HEK293 (cell line): ENCODE measurements at regions not wholly inside any gene's neighbourhood (a gene's known extent, or its start where the extent isn't known, plus 50 kb on each side); places are given as distances from the start of the nearest gene placed in this dataset.

Experiments used
- CTCF ChIA-PET: fragments of 350-600 bp; formaldehyde crosslinking; extraction: SDS; loops from one replicate; lab custom pipeline; 2021; ENCODE audit warnings: antibody characterized with exemption; lab: Yijun Ruan, JAX
- POLR2A ChIA-PET: fragments of 300-600 bp; formaldehyde crosslinking; extraction: SDS; loops from one replicate; lab custom pipeline; 2020; ENCODE audit warnings: antibody characterized with exemption, inconsistent platforms; lab: Yijun Ruan, JAX
- H3K27ac ChIP-seq: fragments of 200-500 bp; sonication (Bioruptor generic); 2 replicates; pipeline ENCODE4 v1.5.1; 2014; ENCODE audit warnings: low read depth, low read length, control low read depth, inconsistent platforms; ENCODE audit errors: extremely low read depth
- H3K36me3 ChIP-seq, 2 experiments: fragments of 200-500 bp in 1 of 2; sonication (Bioruptor generic) in 1 of 2; 1 replicate in 1 of 2; 2 replicates in 1 of 2; pipeline ENCODE4 v1.5.1; 2014 to 2017; ENCODE audit warnings: inconsistent platforms in 2 of 2, low read length in 2 of 2; ENCODE audit not compliant: control insufficient read depth in 2 of 2, insufficient read depth in 1 of 2
- H3K4me1 ChIP-seq: fragments of 200-500 bp; sonication (Bioruptor generic); 2 replicates; pipeline ENCODE4 v1.5.1; 2014; ENCODE audit warnings: mild to moderate bottlenecking, low read length, inconsistent platforms; ENCODE audit not compliant: control insufficient read depth, insufficient read depth
- H3K4me3 ChIP-seq: 2 replicates; pipeline ENCODE4 v1.5.1; 2011; ENCODE audit warnings: low read depth, mild to moderate bottlenecking, control low read depth, low read length, moderate library complexity
- H3K9me3 ChIP-seq: fragments of 200-500 bp; sonication (Bioruptor generic); 2 replicates; pipeline ENCODE4 v1.5.1; 2014; ENCODE audit warnings: low read depth, low read length, inconsistent platforms; ENCODE audit not compliant: control insufficient read depth, insufficient read depth
- EGR2 ChIP-seq: fragments of 450-650 bp; formaldehyde crosslinking; IDR thresholded peaks from 2 replicates; pipeline ENCODE4 v1.5.1; 2016; ENCODE audit warnings: low read depth, missing biosample characterization, missing genetic modification characterization
- FEZF1 ChIP-seq: fragments of 450-650 bp; formaldehyde crosslinking; IDR thresholded peaks from 2 replicates; pipeline ENCODE4 v1.5.1; 2016; ENCODE audit warnings: missing biosample characterization, missing genetic modification characterization
- KLF7 ChIP-seq: fragments of 450-650 bp; formaldehyde crosslinking; IDR thresholded peaks from 2 replicates; pipeline ENCODE4 v1.5.1; 2016; ENCODE audit warnings: missing biosample characterization, missing genetic modification characterization, borderline replicate concordance
- OSR2 ChIP-seq: fragments of 450-650 bp; formaldehyde crosslinking; IDR thresholded peaks from 2 replicates; pipeline ENCODE4 v1.5.1; 2016; ENCODE audit warnings: missing biosample characterization, missing genetic modification characterization
- YY1 ChIP-seq: fragments of 450-650 bp; formaldehyde crosslinking; IDR thresholded peaks from 2 replicates; pipeline ENCODE4 v1.5.1; 2018; ENCODE audit warnings: missing biosample characterization, missing genetic modification characterization
- ZFP37 ChIP-seq: fragments of 450-650 bp; formaldehyde crosslinking; IDR thresholded peaks from 2 replicates; pipeline ENCODE4 v1.5.1; 2016; ENCODE audit warnings: missing biosample characterization, missing genetic modification characterization
- ZNF10 ChIP-seq: fragments of 450-650 bp; formaldehyde crosslinking; IDR thresholded peaks from 2 replicates; pipeline ENCODE4 v1.5.1; 2017; ENCODE audit warnings: missing biosample characterization, missing genetic modification characterization
- ZNF155 ChIP-seq: fragments of 450-650 bp; formaldehyde crosslinking; IDR thresholded peaks from 2 replicates; pipeline ENCODE4 v1.5.1; 2016; ENCODE audit warnings: missing biosample characterization, missing genetic modification characterization
- ZNF169 ChIP-seq: fragments of 450-650 bp; formaldehyde crosslinking; IDR thresholded peaks from 2 replicates; pipeline ENCODE4 v1.5.1; 2016; ENCODE audit warnings: missing biosample characterization, missing genetic modification characterization
- ZNF174 ChIP-seq: fragments of 450-650 bp; formaldehyde crosslinking; IDR thresholded peaks from 2 replicates; pipeline ENCODE4 v1.5.0; 2017; ENCODE audit warnings: missing biosample characterization, mild to moderate bottlenecking, missing genetic modification characterization
- ZNF202 ChIP-seq: fragments of 450-650 bp; formaldehyde crosslinking; IDR thresholded peaks from 2 replicates; pipeline ENCODE4 v1.5.1; 2016; ENCODE audit warnings: missing biosample characterization, missing genetic modification characterization, borderline replicate concordance
- ZNF274 ChIP-seq, 2 experiments: fragments of 200-500 bp in 1 of 2; fragments of 450-650 bp in 1 of 2; sonication (Bioruptor generic) in 1 of 2; formaldehyde crosslinking in 1 of 2; IDR thresholded peaks; 2 replicates each; pipeline versions ENCODE4 v1.5.1 to v1.6.1; 2014 to 2016; ENCODE audit warnings: borderline replicate concordance in 1 of 2, inconsistent platforms in 1 of 2, low read length in 1 of 2, missing biosample characterization in 1 of 2, missing genetic modification characterization in 1 of 2
- ZNF292 ChIP-seq: fragments of 450-650 bp; formaldehyde crosslinking; IDR thresholded peaks from 2 replicates; pipeline ENCODE4 v1.5.1; 2016; ENCODE audit warnings: low read depth, missing biosample characterization, missing genetic modification characterization, borderline replicate concordance
- ZNF341 ChIP-seq: fragments of 450-650 bp; formaldehyde crosslinking; IDR thresholded peaks from 2 replicates; pipeline ENCODE4; 2016; ENCODE audit warnings: low read depth, missing biosample characterization, missing genetic modification characterization
- ZNF416 ChIP-seq: fragments of 450-650 bp; formaldehyde crosslinking; IDR thresholded peaks from 2 replicates; pipeline ENCODE4 v1.5.1; 2016; ENCODE audit warnings: missing biosample characterization, missing genetic modification characterization
- ZNF501 ChIP-seq: fragments of 450-650 bp; formaldehyde crosslinking; IDR thresholded peaks from 2 replicates; pipeline ENCODE4 v1.5.1; 2016; ENCODE audit warnings: missing biosample characterization, missing genetic modification characterization
- ZNF548 ChIP-seq: fragments of 450-650 bp; formaldehyde crosslinking; IDR thresholded peaks from 2 replicates; pipeline ENCODE4 v1.5.1; 2016; ENCODE audit warnings: missing biosample characterization, missing genetic modification characterization
- ZSCAN30 ChIP-seq: fragments of 450-650 bp; IDR thresholded peaks from 2 replicates; pipeline ENCODE4 v1.5.1; 2018; ENCODE audit warnings: missing biosample characterization, mild to moderate bottlenecking, missing genetic modification characterization, moderate library complexity
- TF ChIP-seq, protein P1 (sequence below): fragments of 450-650 bp; formaldehyde crosslinking; IDR thresholded peaks from 2 replicates; pipeline ENCODE4 v1.5.1; 2017; ENCODE audit warnings: missing biosample characterization, missing genetic modification characterization
- TF ChIP-seq, protein P2 (sequence below): fragments of 450-650 bp; formaldehyde crosslinking; IDR thresholded peaks from 2 replicates; pipeline ENCODE4 v1.5.1; 2016; ENCODE audit warnings: missing biosample characterization, missing genetic modification characterization
- TF ChIP-seq, protein P3 (sequence below): fragments of 450-650 bp; formaldehyde crosslinking; IDR thresholded peaks from 2 replicates; pipeline ENCODE4 v1.5.1; 2016; ENCODE audit warnings: missing biosample characterization, missing genetic modification characterization
- TF ChIP-seq, protein P4 (sequence below): fragments of 450-650 bp; IDR thresholded peaks from 2 replicates; pipeline ENCODE4 v1.5.1; 2018; ENCODE audit warnings: missing biosample characterization, missing genetic modification characterization
- TF ChIP-seq, protein P5 (sequence below): fragments of 450-650 bp; formaldehyde crosslinking; IDR thresholded peaks from 2 replicates; pipeline ENCODE4 v1.5.1; 2016; ENCODE audit warnings: missing biosample characterization, missing genetic modification characterization
- TF ChIP-seq, protein P6 (sequence below): fragments of 450-650 bp; formaldehyde crosslinking; IDR thresholded peaks from 2 replicates; pipeline ENCODE4 v1.5.1; 2017; ENCODE audit warnings: missing biosample characterization, missing genetic modification characterization
- TF ChIP-seq, protein P7 (sequence below): fragments of 450-650 bp; formaldehyde crosslinking; IDR thresholded peaks from 2 replicates; pipeline ENCODE4 v1.5.1; 2016; ENCODE audit warnings: missing biosample characterization, missing genetic modification characterization

DNA sequence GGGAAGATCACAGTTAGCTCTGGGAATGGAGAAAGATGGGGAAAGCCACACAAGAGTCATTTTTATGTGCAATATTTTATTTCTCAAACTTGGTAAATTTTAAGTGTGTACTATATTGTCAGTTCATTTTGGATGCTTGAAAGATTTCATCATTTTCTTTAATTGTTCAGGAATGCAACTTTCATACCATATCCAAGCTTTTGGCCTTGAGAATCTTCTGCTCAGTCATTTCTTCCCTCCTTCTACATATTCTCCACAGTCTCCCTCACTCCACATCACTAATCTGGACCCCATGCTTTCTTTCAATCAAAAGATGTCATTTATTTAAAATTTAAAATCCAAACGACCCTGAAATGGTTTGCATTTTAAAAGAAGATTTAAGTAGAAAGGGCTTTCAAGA is 135.4 kb downstream of the FAM114A2 start:
- H3K9me3 ChIP-seq, result no peaks in the 10 kb centered on the region
- TF ChIP-seq ZNF155 (tag by site-specific recombination) (no peak), ZNF548 (no peak), ZNF274 (IDR thresholded peaks at IDR 0.05; ENCODE audit: low read length) (no peak), ZNF274 (tag by site-specific recombination; IDR thresholded peaks at IDR 0.05; ENCODE audit: borderline replicate concordance) (no peak), ZNF10 (tag by site-specific recombination) (no peak), OSR2 (tag by site-specific recombination) (no peak), YY1 (tag by site-specific recombination) (no peak), ZFP37 (tag by site-specific recombination) (no peak), ZNF169 (tag by site-specific recombination) (no peak), ZNF174 (no peak), ZNF341 (tag by site-specific recombination) (no peak), ZNF292 (tag by site-specific recombination) (no peak)
- TF ChIP-seq, protein P1, sequence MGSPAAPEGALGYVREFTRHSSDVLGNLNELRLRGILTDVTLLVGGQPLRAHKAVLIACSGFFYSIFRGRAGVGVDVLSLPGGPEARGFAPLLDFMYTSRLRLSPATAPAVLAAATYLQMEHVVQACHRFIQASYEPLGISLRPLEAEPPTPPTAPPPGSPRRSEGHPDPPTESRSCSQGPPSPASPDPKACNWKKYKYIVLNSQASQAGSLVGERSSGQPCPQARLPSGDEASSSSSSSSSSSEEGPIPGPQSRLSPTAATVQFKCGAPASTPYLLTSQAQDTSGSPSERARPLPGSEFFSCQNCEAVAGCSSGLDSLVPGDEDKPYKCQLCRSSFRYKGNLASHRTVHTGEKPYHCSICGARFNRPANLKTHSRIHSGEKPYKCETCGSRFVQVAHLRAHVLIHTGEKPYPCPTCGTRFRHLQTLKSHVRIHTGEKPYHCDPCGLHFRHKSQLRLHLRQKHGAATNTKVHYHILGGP, result no peak
- TF ChIP-seq, protein P2, sequence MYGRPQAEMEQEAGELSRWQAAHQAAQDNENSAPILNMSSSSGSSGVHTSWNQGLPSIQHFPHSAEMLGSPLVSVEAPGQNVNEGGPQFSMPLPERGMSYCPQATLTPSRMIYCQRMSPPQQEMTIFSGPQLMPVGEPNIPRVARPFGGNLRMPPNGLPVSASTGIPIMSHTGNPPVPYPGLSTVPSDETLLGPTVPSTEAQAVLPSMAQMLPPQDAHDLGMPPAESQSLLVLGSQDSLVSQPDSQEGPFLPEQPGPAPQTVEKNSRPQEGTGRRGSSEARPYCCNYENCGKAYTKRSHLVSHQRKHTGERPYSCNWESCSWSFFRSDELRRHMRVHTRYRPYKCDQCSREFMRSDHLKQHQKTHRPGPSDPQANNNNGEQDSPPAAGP (tag by site-specific recombination), result no peak
- TF ChIP-seq, protein P3, sequence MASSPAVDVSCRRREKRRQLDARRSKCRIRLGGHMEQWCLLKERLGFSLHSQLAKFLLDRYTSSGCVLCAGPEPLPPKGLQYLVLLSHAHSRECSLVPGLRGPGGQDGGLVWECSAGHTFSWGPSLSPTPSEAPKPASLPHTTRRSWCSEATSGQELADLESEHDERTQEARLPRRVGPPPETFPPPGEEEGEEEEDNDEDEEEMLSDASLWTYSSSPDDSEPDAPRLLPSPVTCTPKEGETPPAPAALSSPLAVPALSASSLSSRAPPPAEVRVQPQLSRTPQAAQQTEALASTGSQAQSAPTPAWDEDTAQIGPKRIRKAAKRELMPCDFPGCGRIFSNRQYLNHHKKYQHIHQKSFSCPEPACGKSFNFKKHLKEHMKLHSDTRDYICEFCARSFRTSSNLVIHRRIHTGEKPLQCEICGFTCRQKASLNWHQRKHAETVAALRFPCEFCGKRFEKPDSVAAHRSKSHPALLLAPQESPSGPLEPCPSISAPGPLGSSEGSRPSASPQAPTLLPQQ (tag by site-specific recombination), result no peak
- H3K36me3 ChIP-seq, result no peaks in the 10 kb centered on the region
- no peak overlapping the region for H3K4me3 ChIP-seq
- no peak overlapping the region for H3K27ac ChIP-seq
- no peaks in the 10 kb centered on the region for H3K4me1 ChIP-seq
- ChIA-PET POLR2A (no interaction called here), CTCF (no interaction called here)

DNA sequence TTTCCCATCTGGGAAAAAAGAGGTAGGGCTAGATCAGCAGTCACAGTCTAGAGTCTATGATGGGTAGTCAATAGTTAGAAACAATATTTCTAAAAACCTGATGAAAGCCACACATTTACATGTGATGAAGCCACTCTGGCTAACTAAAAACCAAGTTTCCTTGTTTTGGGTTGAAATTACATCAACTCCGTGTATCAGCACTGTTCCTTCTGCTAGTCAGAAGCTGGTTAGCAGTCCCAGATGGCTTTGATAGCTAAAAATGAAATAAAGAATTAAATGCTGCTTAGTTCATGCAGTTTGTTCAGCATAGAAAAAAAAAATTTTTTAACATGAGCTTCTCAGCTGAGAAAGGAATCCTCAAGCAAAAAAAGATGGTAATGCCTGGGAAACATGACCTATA is 136.7 kb downstream of the FAM114A2 start:
- H3K27ac ChIP-seq, result no peak overlapping the region
- ChIA-PET CTCF (interaction anchor here (0.7 kb wide), 1 partner anchor 287 kb away, joined by 4 read pairs; no protein-coding TSS in a partner anchor), POLR2A (no interaction called here)
- H3K4me1 ChIP-seq, result no peaks in the 10 kb centered on the region
- H3K36me3 ChIP-seq, result no peaks in the 10 kb centered on the region
- H3K4me3 ChIP-seq, result no peak overlapping the region
- no peaks in the 10 kb centered on the region for H3K9me3 ChIP-seq
- TF ChIP-seq ZNF202 (no peak), EGR2 (tag by site-specific recombination) (no peak), ZNF416 (tag by site-specific recombination) (no peak), ZNF501 (tag by site-specific recombination) (no peak), ZSCAN30 (no peak), KLF7 (no peak), FEZF1 (no peak)
- TF ChIP-seq, protein P4, sequence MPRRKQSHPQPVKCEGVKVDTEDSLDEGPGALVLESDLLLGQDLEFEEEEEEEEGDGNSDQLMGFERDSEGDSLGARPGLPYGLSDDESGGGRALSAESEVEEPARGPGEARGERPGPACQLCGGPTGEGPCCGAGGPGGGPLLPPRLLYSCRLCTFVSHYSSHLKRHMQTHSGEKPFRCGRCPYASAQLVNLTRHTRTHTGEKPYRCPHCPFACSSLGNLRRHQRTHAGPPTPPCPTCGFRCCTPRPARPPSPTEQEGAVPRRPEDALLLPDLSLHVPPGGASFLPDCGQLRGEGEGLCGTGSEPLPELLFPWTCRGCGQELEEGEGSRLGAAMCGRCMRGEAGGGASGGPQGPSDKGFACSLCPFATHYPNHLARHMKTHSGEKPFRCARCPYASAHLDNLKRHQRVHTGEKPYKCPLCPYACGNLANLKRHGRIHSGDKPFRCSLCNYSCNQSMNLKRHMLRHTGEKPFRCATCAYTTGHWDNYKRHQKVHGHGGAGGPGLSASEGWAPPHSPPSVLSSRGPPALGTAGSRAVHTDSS (tag by site-specific recombination), result no peak
- TF ChIP-seq, protein P5, sequence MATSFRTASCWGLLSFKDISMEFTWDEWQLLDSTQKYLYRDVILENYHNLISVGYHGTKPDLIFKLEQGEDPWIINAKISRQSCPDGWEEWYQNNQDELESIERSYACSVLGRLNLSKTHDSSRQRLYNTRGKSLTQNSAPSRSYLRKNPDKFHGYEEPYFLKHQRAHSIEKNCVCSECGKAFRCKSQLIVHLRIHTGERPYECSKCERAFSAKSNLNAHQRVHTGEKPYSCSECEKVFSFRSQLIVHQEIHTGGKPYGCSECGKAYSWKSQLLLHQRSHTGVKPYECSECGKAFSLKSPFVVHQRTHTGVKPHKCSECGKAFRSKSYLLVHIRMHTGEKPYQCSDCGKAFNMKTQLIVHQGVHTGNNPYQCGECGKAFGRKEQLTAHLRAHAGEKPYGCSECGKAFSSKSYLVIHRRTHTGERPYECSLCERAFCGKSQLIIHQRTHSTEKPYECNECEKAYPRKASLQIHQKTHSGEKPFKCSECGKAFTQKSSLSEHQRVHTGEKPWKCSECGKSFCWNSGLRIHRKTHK (tag by site-specific recombination), result no peak
- TF ChIP-seq, protein P6, sequence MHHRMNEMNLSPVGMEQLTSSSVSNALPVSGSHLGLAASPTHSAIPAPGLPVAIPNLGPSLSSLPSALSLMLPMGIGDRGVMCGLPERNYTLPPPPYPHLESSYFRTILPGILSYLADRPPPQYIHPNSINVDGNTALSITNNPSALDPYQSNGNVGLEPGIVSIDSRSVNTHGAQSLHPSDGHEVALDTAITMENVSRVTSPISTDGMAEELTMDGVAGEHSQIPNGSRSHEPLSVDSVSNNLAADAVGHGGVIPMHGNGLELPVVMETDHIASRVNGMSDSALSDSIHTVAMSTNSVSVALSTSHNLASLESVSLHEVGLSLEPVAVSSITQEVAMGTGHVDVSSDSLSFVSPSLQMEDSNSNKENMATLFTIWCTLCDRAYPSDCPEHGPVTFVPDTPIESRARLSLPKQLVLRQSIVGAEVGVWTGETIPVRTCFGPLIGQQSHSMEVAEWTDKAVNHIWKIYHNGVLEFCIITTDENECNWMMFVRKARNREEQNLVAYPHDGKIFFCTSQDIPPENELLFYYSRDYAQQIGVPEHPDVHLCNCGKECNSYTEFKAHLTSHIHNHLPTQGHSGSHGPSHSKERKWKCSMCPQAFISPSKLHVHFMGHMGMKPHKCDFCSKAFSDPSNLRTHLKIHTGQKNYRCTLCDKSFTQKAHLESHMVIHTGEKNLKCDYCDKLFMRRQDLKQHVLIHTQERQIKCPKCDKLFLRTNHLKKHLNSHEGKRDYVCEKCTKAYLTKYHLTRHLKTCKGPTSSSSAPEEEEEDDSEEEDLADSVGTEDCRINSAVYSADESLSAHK (tag by site-specific recombination), result no peak
- TF ChIP-seq, protein P7, sequence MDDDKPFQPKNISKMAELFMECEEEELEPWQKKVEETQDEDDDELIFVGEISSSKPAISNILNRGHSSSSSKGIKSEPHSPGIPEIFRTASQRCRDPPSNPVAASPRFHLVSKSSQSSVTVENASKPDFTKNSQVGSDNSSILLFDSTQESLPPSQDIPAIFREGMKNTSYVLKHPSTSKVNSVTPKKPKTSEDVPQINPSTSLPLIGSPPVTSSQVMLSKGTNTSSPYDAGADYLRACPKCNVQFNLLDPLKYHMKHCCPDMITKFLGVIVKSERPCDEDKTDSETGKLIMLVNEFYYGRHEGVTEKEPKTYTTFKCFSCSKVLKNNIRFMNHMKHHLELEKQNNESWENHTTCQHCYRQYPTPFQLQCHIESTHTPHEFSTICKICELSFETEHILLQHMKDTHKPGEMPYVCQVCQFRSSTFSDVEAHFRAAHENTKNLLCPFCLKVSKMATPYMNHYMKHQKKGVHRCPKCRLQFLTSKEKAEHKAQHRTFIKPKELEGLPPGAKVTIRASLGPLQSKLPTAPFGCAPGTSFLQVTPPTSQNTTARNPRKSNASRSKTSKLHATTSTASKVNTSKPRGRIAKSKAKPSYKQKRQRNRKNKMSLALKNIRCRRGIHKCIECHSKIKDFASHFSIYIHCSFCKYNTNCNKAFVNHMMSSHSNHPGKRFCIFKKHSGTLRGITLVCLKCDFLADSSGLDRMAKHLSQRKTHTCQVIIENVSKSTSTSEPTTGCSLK (tag by site-specific recombination), result no peak
